ENCODE measurements at regions not wholly inside any gene's neighbourhood (a gene's known extent, or its start where the extent isn't known, plus 50 kb on each side); places are given as distances from the start of the nearest gene placed in this dataset.
"Not testable (repeated sequence)": the region's sequence is repeated elsewhere in the genome, so short reads cannot be mapped to it uniquely, and the experiment has no call there.

- not testable (repeated sequence) for TF ChIP-seq CTCF, POLR2AphosphoS5 (IDR thresholded peaks at IDR 0.05)
These were observed 203.2 kb downstream of the NPIPB11 start for GRCh38 chr16:29203046-29203932.

Measured in breast epithelium (tissue), 3 donors.